Loucy (cell line): ENCODE measurements at regions not wholly inside any gene's neighbourhood (a gene's known extent, or its start where the extent isn't known, plus 50 kb on each side); places are given as distances from the start of the nearest gene placed in this dataset.

Experiments
- H2AFZ ChIP-seq: fragments of 200-600 bp; sonication (generic); 2 replicates; pipeline ENCODE4 v1.6.0; 2016; ENCODE audit warnings: antibody characterized with exemption, mild to moderate bottlenecking, low read length, moderate library complexity
- H3F3A ChIP-seq: fragments of 200-600 bp; 2 replicates; pipeline ENCODE4 v1.6.0; 2016; ENCODE audit warnings: antibody characterized with exemption, low read depth, mild to moderate bottlenecking
- H3K27me3 ChIP-seq: fragments of 200-600 bp; sonication (generic); 2 replicates; pipeline ENCODE4 v1.6.1; 2014; ENCODE audit warnings: low read length, mild to moderate bottlenecking; ENCODE audit not compliant: insufficient read depth, poor library complexity, severe bottlenecking
- H3K36me3 ChIP-seq: fragments of 200-600 bp; sonication (generic); 2 replicates; pipeline ENCODE4 v1.6.1; 2016; ENCODE audit warnings: low read length; ENCODE audit not compliant: insufficient read depth
- H3K4me1 ChIP-seq: fragments of 200-600 bp; sonication (generic); 2 replicates; pipeline ENCODE4 v1.5.1; 2014; ENCODE audit warnings: low read length, mild to moderate bottlenecking; ENCODE audit not compliant: insufficient read depth, poor library complexity, severe bottlenecking
- H3K4me2 ChIP-seq: fragments of 200-600 bp; sonication (generic); 2 replicates; pipeline ENCODE4 v1.6.0; 2014; ENCODE audit warnings: antibody characterized with exemption, low read length, low read depth, mild to moderate bottlenecking; ENCODE audit not compliant: poor library complexity, severe bottlenecking
- H3K4me3 ChIP-seq: fragments of 200-600 bp; sonication (generic); 2 replicates; pipeline ENCODE4 v1.5.1; 2014; ENCODE audit warnings: low read length, mild to moderate bottlenecking, mixed read lengths; ENCODE audit not compliant: poor library complexity, severe bottlenecking
- H3K79me2 ChIP-seq: fragments of 200-600 bp; sonication (generic); 2 replicates; pipeline ENCODE4 v1.6.1; 2014; ENCODE audit warnings: low read length; ENCODE audit not compliant: insufficient read depth
- H3K9ac ChIP-seq: fragments of 200-600 bp; sonication (generic); 2 replicates; pipeline ENCODE4 v1.6.0; 2014; ENCODE audit warnings: mild to moderate bottlenecking, low read depth, low read length, moderate library complexity; ENCODE audit not compliant: poor library complexity, severe bottlenecking
- H3K9me2 ChIP-seq: fragments of 200-600 bp; sonication (generic); replicated peaks from 2 replicates; pipeline ENCODE4 v1.6.1; 2016; ENCODE audit warnings: low read depth, low read length, mixed read lengths
- H3K9me3 ChIP-seq: fragments of 200-600 bp; sonication (generic); 2 replicates; pipeline ENCODE4 v1.6.1; 2014; ENCODE audit warnings: mild to moderate bottlenecking, antibody characterized with exemption, low read length, low read depth; ENCODE audit not compliant: insufficient read depth
- H4K20me1 ChIP-seq: fragments of 200-600 bp; sonication (generic); 2 replicates; pipeline ENCODE4 v1.6.0; 2014; ENCODE audit warnings: antibody characterized with exemption, low read length, mild to moderate bottlenecking; ENCODE audit not compliant: insufficient read depth, poor library complexity, severe bottlenecking
- CTCF ChIP-seq: fragments of 200-600 bp; sonication (generic); conservative IDR thresholded peaks from 2 replicates; pipeline ENCODE4 v1.5.1; 2014; ENCODE audit warnings: mild to moderate bottlenecking, antibody characterized with exemption, low read length
- EZH2phosphoT487 ChIP-seq: fragments of 200-600 bp; IDR thresholded peaks from 2 replicates; pipeline ENCODE4 v1.6.1; 2018; ENCODE audit warnings: antibody characterized with exemption, mild to moderate bottlenecking, moderate library complexity, borderline replicate concordance

DNA sequence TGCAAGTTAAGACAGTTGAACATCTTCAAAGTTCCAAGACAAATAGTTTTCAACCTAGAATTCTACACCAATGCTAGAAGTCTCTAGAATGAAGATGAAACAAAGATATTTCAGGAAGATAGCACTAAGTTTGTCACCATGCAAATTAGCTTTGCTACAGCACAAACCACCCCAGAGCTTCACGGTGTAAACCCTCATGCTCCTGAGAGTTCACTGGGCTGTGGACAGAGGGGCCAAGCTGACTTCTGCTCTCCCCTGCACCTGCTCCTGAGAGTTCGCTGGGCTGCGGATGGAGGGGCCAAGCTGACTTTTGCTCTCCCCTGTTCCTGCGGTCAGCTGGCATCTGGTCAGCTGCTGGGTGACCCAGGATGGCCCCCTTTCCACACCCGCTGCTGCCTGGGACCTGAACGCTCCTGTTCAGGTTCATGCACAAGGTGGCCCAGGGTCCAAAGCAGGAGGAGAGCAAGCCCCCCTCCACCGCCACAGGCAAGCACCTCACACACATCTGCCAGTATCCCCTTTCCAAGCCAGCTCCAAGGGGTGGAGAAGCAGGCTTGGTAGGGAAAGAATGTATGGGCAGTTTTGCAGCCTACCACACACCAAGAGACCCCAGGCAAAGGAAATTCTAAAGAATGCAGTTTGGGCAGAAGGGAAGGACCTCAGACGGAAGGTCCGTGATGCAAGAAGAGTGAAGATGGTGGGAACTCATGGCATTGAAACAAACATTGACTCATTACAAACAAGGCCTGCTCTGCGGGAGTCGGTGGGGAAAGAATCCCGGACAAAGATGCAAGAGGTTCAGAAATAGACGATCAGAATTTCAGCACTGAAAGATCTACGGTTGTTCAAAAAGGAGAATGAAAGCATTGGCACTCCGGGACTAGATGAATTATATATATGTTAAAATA, 137.8 kb upstream of the PPP2R2D start:
- H3K9me3 ChIP-seq: no peaks in the 10 kb centered on the region
- H3K4me3 ChIP-seq: no peak overlapping the region
- H4K20me1 ChIP-seq: no peaks in the 10 kb centered on the region
- H2AFZ ChIP-seq: no peak overlapping the region
- no peak for TF ChIP-seq CTCF
- no peaks in the 10 kb centered on the region for H3K9me2 ChIP-seq
- no peaks in the 10 kb centered on the region for H3K4me1 ChIP-seq
- no peaks in the 10 kb centered on the region for H3K27me3 ChIP-seq
- H3K36me3 ChIP-seq: no peaks in the 10 kb centered on the region
- no peaks in the 10 kb centered on the region for H3K79me2 ChIP-seq
- H3F3A ChIP-seq: no peaks in the 10 kb centered on the region
- no peak overlapping the region for H3K4me2 ChIP-seq
- no peak overlapping the region for H3K9ac ChIP-seq

- Histone ChIP-seq H3K4me3 (no peak overlapping the region), H3K79me2 (no peaks in the 10 kb centered on the region), H3K4me1 (no peaks in the 10 kb centered on the region), H3K9me2 (no peaks in the 10 kb centered on the region), H3K9me3 (peaks cover 3% of the 10 kb centered on the region; the same call in 1 of the 2 replicates), H3F3A (no peaks in the 10 kb centered on the region), H3K9ac (no peak overlapping the region), H3K36me3 (no peaks in the 10 kb centered on the region), H3K4me2 (no peak overlapping the region), H4K20me1 (no peaks in the 10 kb centered on the region), H2AFZ (no peak overlapping the region), H3K27me3 (no peaks in the 10 kb centered on the region)
- no peak for TF ChIP-seq EZH2phosphoT487
- TF ChIP-seq CTCF: no peak
Measured at GRCh38 chr10:131764929-131765328, 135.9 kb upstream of the PPP2R2D start.

- Histone ChIP-seq H4K20me1 (no peaks in the 10 kb centered on the region), H3K79me2 (no peaks in the 10 kb centered on the region), H3K9me2 (no peaks in the 10 kb centered on the region), H3K9ac (no peak overlapping the region), H2AFZ (no peak overlapping the region), H3K36me3 (no peaks in the 10 kb centered on the region), H3K9me3 (peaks cover 3% of the 10 kb centered on the region; the same call in 1 of the 2 replicates), H3K27me3 (no peaks in the 10 kb centered on the region), H3K4me1 (no peaks in the 10 kb centered on the region), H3K4me3 (no peak overlapping the region), H3K4me2 (no peak overlapping the region), H3F3A (no peaks in the 10 kb centered on the region)
- TF ChIP-seq EZH2phosphoT487: no peak
- TF ChIP-seq CTCF: no peak
Measured at GRCh38 chr10:131766096-131766495, 134.7 kb upstream of the PPP2R2D start.
